Lower leg skin (tissue), 3 donors: ENCODE measurements at regions not wholly inside any gene's neighbourhood (a gene's known extent, or its start where the extent isn't known, plus 50 kb on each side); places are given as distances from the start of the nearest gene placed in this dataset.

ENCODE experiments used
- CTCF ChIP-seq, 3 donors: fragments of 450-650 bp; IDR thresholded peaks; one replicate each; pipeline ENCODE4 v1.5.1; 2016; ENCODE audit warnings: antibody characterized with exemption in 3 of 3, mild to moderate bottlenecking in 3 of 3, moderate library complexity in 2 of 3
- POLR2A ChIP-seq, 2 donors: fragments of 450-650 bp; IDR thresholded peaks; one replicate each; pipeline ENCODE4 v1.6.1; 2016 to 2017; ENCODE audit warnings: antibody characterized with exemption in 2 of 2, mild to moderate bottlenecking in 1 of 2, moderate library complexity in 1 of 2

GRCh38 chr11:127338380-127339259 lies 338.1 kb upstream of the KIRREL3 start:
- no peak for TF ChIP-seq POLR2A (IDR thresholded peaks at IDR 0.05)
- no peak for TF ChIP-seq CTCF (IDR thresholded peaks at IDR 0.05)
